PC-9 (cell line): ENCODE measurements at regions not wholly inside any gene's neighbourhood (a gene's known extent, or its start where the extent isn't known, plus 50 kb on each side); places are given as distances from the start of the nearest gene placed in this dataset.

Experiments used
- BruUV-seq: library from RNA; stranded (reverse); fragments of 400-500 nt; replicated peaks from 2 replicates; lab custom pipeline; 2021; lab: Mats Ljungman, UMichigan
- CTCF ChIA-PET: fragments of 300-600 bp; sonication (Branson Sonifier 250); formaldehyde crosslinking; loops from one replicate; lab custom pipeline; 2022; ENCODE audit warnings: antibody characterized with exemption; lab: Charles Lee
- POLR2A ChIA-PET: fragments of 300-600 bp; sonication (Branson Sonifier 250); formaldehyde crosslinking; loops from one replicate; lab custom pipeline; 2022; ENCODE audit warnings: antibody characterized with exemption; ENCODE audit not compliant: unreplicated experiment; lab: Charles Lee
- DNase-seq, 2 experiments: peaks; one replicate each; pipeline versions ENCODE4 v3.0.0 to v3.0.0-alpha.2; 2015 to 2022; ENCODE audit warnings: mixed read lengths in 1 of 2
- H2AFZ ChIP-seq: fragments of 200-600 bp; sonication (generic); 2 replicates; pipeline ENCODE4 v1.8.1; 2017; ENCODE audit warnings: antibody characterized with exemption
- H3F3A ChIP-seq: fragments of 200-600 bp; sonication (generic); 2 replicates; pipeline ENCODE4 v1.8.1; 2017; ENCODE audit warnings: antibody characterized with exemption, mild to moderate bottlenecking, low read depth; ENCODE audit not compliant: insufficient read depth
- H3K27ac ChIP-seq: fragments of 200-600 bp; sonication (generic); 2 replicates; pipeline ENCODE4 v1.6.1; 2016; ENCODE audit warnings: mixed run types
- H3K27me3 ChIP-seq: fragments of 200-600 bp; sonication (generic); 2 replicates; pipeline ENCODE4 v1.6.1; 2016; ENCODE audit warnings: low read depth, mixed run types; ENCODE audit not compliant: insufficient read depth
- H3K36me3 ChIP-seq: fragments of 200-600 bp; sonication (generic); 2 replicates; pipeline ENCODE4 v1.6.1; 2016; ENCODE audit warnings: low read depth, mixed run types
- H3K4me1 ChIP-seq: fragments of 200-600 bp; sonication (generic); replicated peaks from 2 replicates; pipeline ENCODE4 v1.6.1; 2016; ENCODE audit warnings: mixed run types; ENCODE audit not compliant: insufficient read depth
- H3K4me2 ChIP-seq: fragments of 200-600 bp; sonication (generic); 2 replicates; pipeline ENCODE4 v1.6.1; 2017; ENCODE audit warnings: mixed run types
- H3K4me3 ChIP-seq: fragments of 200-600 bp; sonication (generic); 2 replicates; pipeline ENCODE4 v1.6.1; 2016; ENCODE audit warnings: mixed run types
- H3K79me2 ChIP-seq: fragments of 200-600 bp; sonication (generic); 2 replicates; pipeline ENCODE4 v1.6.1; 2017; ENCODE audit warnings: low read depth, mixed run types
- H3K9me2 ChIP-seq: fragments of 200-600 bp; sonication (generic); 2 replicates; pipeline ENCODE4 v1.8.1; 2017; ENCODE audit warnings: mild to moderate bottlenecking; ENCODE audit not compliant: insufficient read depth
- H3K9me3 ChIP-seq: fragments of 200-600 bp; sonication (generic); 2 replicates; pipeline ENCODE4 v1.8.1; 2016; ENCODE audit warnings: low read depth; ENCODE audit not compliant: insufficient read depth
- H4K20me1 ChIP-seq: fragments of 200-600 bp; sonication (generic); 2 replicates; pipeline ENCODE4 v1.8.1; 2017; ENCODE audit not compliant: insufficient read depth
- EZH2 ChIP-seq: fragments of 200-600 bp; sonication (generic); IDR thresholded peaks from 2 replicates; pipeline ENCODE4 v1.8.0; 2017; ENCODE audit warnings: antibody characterized with exemption, low read depth
- intact Hi-C: fragments of 100-400 bp; cut with micrococcal nuclease; formaldehyde crosslinking; loops from one replicate; pipeline ENCODE4 v1.10.0; 2022; ENCODE audit not compliant: unreplicated experiment
- TF ChIP-seq, protein P1 (sequence below): fragments of 200-600 bp; sonication (generic); conservative IDR thresholded peaks from 2 replicates; pipeline ENCODE4 v1.6.1; 2017; ENCODE audit warnings: mixed run types, antibody characterized with exemption, mild to moderate bottlenecking, moderate library complexity

DNA sequence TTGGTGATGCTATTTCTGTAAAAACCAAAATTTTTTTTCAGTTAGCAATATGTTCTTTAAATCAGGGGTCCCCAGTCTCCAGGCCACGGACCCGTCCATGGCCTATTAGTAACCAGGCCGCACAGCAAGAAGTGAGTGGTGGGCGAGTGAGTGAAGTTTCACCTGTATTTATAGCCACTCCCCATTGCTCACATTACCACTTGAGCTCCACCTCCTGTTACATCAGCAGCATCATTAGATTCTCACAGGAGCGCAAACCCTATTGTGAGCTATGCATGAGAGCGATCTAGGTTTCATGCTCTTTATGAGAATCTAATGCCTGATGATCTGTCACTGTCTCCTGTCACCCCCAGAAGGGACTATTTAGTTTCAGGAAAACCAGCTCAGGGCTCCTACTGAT lies 58.9 kb upstream of the SLC7A1 start:
- Histone ChIP-seq H2AFZ (no peak overlapping the region), H3F3A (no peaks in the 10 kb centered on the region), H3K4me1 (no peaks in the 10 kb centered on the region), H3K79me2 (no peaks in the 10 kb centered on the region), H3K4me3 (no peak overlapping the region), H3K9me2 (no peaks in the 10 kb centered on the region), H3K27me3 (no peaks in the 10 kb centered on the region), H3K9me3 (0 out of 2 replicates have a peak, but pooled peaks cover 3% of the 10 kb centered on the region), H3K4me2 (no peak overlapping the region), H3K36me3 (no peaks in the 10 kb centered on the region), H4K20me1 (no peaks in the 10 kb centered on the region), H3K27ac (no peak overlapping the region)
- POLR2A ChIA-PET = no interaction called here
- CTCF ChIA-PET = no interaction called here
- DNase-seq = no peak
- intact Hi-C loops = no loop called here
- BruUV-seq = no TSS peak
- no peak for TF ChIP-seq EZH2
- TF ChIP-seq, protein P1, sequence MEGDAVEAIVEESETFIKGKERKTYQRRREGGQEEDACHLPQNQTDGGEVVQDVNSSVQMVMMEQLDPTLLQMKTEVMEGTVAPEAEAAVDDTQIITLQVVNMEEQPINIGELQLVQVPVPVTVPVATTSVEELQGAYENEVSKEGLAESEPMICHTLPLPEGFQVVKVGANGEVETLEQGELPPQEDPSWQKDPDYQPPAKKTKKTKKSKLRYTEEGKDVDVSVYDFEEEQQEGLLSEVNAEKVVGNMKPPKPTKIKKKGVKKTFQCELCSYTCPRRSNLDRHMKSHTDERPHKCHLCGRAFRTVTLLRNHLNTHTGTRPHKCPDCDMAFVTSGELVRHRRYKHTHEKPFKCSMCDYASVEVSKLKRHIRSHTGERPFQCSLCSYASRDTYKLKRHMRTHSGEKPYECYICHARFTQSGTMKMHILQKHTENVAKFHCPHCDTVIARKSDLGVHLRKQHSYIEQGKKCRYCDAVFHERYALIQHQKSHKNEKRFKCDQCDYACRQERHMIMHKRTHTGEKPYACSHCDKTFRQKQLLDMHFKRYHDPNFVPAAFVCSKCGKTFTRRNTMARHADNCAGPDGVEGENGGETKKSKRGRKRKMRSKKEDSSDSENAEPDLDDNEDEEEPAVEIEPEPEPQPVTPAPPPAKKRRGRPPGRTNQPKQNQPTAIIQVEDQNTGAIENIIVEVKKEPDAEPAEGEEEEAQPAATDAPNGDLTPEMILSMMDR = no peak

DNA sequence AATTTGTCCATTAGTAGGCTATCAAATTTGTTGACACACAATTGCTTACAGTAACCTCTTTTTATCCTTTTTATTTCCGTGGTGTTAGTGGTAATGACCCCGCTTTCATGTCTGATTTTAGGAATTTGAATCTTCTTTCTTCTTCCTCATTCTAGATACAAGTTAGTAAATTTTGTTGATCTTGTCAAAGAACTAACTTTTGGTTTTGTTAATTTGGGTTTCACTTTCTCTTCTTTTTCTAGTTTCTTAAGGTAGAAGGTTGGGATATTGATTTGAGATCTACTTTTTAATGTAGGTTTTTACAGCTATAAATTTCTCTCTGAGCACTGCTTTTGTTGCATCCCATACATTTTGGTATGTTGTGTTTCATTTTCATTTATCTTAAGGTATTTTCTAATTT lies 53.3 kb upstream of the SLC7A1 start:
- TF ChIP-seq EZH2 = no peak
- TF ChIP-seq, protein P1 = no peak
- intact Hi-C loops = no loop called here
- POLR2A ChIA-PET = interaction anchor here (0.6 kb wide), 1 partner anchor 477 kb away, joined by 4 read pairs; no protein-coding TSS in a partner anchor
- Histone ChIP-seq H2AFZ (no peak overlapping the region), H3K27me3 (no peaks in the 10 kb centered on the region), H3K9me3 (0 out of 2 replicates have a peak, but pooled peaks cover 7% of the 10 kb centered on the region), H3K27ac (no peak overlapping the region), H3K79me2 (no peaks in the 10 kb centered on the region), H3F3A (no peaks in the 10 kb centered on the region), H3K36me3 (no peaks in the 10 kb centered on the region), H3K4me2 (no peak overlapping the region), H4K20me1 (no peaks in the 10 kb centered on the region), H3K4me1 (0 out of 2 replicates have a peak, but pooled peaks cover 6% of the 10 kb centered on the region), H3K9me2 (no peaks in the 10 kb centered on the region), H3K4me3 (no peak overlapping the region)
- CTCF ChIA-PET = no interaction called here
- DNase-seq = no peak
- BruUV-seq = no TSS peak
